GM19351 (cell line): ENCODE measurements at regions not wholly inside any gene's neighbourhood (a gene's known extent, or its start where the extent isn't known, plus 50 kb on each side); places are given as distances from the start of the nearest gene placed in this dataset.

Experiments used
- ATAC-seq: cut with Tn5 transposase; IDR thresholded peaks from one replicate; pipeline ENCODE4 v1.9.1; 2021; ENCODE audit warnings: mild to moderate bottlenecking, moderate library complexity; ENCODE audit not compliant: unreplicated experiment

DNA sequence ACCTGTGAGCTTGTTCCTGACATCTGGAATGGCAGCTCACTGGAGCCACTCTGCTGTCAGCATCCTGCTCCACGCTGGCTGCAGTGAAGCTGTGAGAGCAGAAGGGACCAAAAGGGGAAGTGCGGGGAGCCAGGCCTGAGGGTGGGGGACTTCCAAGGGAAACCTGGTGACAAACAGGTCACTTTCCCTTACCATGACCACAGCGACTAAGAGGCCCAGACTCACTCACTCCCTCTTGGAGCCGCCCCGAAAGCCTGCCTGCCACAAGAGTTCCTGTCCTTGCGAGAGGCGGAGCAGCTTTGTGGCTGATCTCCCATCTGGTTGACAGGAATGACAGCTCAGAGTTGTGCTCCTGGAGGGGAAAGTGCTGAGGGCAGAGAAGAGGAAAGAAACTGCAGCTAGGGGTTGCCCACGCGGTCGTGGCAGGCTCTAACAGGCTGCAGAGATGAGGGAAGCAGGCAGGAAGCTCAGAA is 183.8 kb upstream of the NTM start:
- peak; percentile 95 for ATAC-seq

DNA sequence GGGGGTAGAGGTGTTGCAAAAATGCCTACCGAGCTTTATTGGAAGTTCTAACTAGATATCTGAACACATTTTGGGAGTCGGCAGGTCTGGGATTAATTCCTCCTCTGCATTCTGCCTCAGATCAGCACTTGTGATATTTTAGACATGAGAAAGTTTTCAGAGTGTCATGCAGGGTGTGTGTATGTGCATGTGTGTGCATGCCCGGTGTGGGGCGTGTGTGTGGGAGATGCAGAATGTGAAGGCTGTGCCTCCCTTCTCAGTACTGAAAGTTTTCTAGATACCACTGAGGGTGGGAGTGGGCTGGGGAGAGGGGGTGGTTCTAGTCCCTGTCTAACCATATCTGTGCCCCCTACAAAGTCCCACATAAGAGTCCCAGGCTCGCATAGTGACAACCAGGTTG is 180.0 kb upstream of the NTM start:
- no peak for ATAC-seq

DNA sequence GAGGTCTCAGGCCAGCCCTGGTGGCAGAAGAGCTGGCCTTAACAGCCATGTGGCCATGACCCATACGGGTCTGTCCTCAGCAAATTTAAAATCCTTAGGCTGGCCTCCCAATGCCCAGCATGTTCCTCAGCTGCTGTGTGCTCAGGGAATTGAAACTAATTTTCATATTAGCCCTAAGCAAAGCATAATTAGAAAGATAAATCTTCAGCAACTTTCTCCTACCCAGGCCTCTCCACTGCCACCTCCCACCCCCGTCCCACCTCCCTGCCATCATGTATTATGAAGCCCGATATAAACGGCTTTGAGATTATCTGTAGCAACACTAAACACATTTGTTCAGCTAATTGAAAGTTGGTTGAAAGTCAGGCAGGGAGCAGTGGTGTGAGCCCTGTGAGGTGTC is 178.8 kb upstream of the NTM start:
- no peak for ATAC-seq

DNA sequence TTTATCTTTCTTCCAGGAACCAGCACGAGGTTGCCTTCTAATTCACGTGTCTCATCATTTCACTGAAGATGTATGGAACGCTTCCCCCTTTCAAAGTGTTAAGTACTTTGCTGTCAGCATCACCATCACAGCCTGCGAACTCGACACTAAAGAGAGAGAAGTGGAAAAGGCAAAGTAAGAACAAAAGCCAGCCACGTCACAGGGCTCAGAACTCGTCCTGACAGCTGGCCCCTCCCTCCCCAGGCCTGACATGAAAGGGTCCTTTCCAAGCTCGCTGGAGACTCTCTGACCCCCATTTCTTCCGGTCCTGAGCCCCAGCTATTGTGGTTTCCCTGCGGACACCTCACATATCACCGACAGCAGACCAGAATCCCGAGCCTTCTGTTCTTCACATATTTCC is 177.8 kb upstream of the NTM start:
- ATAC-seq: no peak

DNA sequence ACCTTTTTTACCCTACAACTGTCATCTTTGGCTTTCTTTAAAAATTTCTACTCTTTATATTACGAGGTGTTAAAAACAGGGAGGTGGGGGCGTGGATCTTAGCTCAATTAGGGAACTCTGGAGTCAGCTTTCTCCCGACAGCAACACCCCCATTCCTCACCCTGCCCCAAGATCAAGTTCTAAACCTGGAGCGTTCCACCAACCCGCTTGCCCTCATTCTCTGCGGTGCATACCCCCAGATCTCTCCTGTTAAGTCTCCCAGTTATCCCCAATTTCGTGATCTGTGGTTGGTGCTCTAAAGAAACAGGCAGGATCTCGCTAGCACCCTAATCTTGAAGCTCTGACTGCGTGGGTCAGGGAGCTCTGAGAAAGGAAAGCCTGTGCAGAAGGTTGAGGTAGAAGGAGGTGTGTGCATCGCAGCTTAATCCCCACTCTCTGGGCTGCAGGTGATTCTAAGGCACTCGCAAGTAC is 177.3 kb upstream of the NTM start:
- ATAC-seq: no peak

DNA sequence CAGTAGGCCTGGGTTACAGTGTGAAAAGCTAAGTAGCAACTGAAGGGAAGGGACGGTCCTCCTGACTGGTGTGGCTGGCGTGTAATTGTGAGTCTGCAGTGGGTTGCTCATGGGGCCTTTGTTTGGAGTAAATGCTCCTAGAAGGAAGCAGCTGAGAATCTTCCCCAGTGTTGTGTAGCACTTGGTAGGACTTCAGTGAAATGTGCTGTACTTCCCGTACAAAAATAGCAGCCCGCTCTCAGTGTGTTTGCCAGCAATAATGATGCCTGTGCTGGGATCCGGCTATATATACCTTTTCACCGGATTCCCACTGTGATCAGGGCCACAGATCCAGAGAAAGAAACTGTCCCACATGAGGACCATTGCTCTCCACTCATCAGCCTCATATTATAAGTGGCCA is 175.7 kb upstream of the NTM start:
- no peak for ATAC-seq

DNA sequence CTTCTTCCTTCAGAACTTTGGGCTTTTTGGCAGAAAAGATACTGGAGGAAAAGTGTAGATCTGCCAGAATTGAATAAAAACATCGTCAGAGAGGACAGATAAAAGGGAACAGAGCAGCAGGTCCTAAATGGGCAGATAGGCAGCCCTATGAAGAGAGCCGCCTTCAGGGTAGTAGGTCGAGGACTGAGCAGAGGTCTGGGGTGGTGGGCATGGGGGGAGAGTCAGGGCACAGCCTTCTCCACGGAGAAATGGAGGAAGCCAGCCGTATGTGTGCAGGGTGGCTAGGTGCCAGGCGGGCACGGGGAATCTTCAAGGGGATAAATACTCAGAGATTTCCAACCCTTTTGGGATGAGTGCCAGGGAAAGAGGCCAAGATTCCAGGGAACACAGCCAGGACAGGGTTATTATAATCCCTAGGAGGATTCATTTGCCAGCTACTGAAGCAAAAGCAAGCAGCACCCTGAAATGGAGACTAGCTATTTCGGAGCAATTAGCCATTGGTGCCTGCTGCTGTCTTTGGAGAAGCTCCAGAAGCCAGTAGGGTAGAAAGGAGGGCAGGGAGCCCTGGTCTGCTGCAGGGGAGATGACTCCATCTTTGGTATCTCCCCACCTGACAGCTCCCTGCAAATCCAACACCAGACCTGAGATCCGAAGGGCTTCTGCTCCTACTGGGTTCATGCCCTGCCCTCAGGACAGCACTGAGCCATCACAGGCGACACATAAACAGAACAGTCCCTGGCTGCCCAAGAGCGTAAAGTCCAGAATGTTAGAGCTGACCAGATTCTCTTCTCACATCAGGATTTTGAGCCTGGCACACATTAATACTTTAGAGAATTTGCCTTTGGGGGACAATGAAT is 174.5 kb upstream of the NTM start:
- ATAC-seq: no peak

DNA sequence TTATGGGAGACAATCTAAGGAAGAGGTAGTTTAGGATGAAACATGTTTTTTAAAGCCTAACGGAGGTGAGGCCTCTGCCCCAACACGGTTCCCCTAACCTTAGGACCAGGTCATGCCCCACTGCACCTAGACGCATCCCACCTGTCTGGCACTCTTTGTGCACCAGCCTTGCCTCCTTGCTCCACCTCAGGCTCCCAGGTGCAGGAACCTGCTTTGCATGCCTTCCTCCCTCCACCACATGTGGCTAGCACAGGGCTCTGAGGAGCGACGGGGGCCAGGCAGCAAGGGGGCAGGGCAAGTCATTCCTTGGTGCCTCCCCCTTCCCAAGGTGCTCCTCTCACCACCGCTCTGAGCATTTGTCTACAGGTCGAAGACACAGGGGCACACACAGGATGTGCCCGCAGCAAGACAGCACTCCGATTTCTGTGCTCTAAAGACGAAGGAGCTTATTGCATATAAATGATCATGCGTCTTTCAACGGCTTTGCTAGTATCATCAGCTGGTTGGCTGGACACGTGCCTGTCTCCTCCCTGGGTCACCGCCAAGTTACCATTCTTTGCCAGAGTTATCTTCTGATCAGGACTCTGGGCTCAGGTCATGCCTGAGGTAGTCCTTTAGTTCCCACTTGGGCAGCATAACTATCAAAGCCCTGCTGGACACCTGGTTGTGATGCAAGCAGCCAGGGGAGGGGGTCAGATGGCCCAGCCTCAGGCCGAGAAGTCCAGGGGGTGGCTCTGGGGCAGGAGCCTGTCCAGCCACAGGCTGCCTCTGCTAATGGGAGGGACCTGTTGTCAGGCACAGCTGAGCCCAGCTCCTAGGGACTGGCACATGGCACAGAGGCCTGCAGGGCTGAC is 172.0 kb upstream of the NTM start:
- no peak for ATAC-seq

DNA sequence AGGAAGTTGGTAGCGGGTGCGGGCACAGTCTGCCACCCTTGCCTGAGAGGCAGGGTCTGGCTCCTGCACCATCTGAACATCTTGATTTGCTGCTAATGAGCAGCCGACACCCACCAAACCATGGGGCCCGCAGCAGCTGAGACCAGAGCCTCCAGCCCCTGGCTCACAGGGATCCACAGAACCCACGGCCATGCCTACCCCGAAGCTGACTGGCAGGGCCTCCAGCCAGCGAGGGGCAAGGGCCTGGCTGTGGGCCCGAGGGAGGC is 171.5 kb upstream of the NTM start:
- ATAC-seq: no peak

DNA sequence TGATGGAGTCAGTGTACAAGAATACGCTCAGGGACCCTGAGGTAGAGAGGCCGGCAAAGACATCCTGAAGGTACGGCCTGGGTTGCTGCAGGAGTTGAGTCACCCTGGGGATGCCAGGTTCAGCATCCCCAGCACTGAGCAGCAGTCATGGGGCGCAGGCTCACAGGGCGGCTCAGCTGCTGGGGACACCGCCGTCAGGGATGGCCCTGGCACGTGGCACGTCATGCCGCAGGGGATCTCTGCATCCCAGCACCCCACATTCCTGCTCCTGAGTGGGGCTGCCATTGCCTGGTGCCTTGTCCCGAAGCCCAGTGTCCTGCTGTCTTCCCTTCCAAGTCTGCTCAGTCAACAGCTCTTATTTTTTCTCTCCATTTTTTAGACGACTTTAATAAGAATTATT is 168.7 kb upstream of the NTM start:
- no peak for ATAC-seq

DNA sequence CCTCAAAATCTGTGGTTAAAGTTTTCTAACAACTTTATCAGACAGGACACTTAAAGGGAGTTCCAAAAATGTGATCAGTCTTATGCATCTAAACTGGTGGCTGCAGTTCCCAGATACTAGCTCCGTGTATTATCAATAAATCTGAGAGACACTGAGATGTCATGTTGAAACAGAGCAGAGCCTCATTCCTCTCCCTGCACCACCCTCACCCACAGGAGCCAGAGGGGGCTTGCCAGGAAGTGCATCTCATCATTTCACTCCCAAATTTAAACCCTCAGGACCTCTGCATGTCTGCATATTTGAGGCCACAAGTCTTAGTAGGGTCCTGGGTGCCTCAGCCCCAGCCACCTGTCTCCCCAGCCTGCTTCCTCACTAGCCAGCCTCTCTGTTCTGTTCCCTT is 167.4 kb upstream of the NTM start:
- ATAC-seq: no peak

DNA sequence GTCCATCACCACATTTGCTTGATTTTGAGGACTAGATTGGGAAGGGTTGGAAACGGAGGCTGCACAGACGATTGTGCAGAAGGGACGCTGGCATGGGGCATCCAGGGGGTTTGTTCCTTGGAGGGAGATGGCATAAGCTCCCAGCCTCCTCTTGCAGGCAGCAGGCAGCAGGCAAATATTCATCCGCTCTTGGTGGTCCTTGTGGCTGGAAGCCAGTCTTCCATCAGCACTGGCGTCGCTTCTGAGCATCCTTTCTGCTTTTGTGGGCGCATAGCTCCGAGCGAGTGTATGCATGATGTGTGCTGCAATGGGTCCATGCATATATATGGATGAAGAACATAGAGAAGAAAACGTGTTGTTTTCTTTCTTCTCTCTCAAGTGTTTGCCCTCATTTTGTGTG is 166.1 kb upstream of the NTM start:
- no peak for ATAC-seq

DNA sequence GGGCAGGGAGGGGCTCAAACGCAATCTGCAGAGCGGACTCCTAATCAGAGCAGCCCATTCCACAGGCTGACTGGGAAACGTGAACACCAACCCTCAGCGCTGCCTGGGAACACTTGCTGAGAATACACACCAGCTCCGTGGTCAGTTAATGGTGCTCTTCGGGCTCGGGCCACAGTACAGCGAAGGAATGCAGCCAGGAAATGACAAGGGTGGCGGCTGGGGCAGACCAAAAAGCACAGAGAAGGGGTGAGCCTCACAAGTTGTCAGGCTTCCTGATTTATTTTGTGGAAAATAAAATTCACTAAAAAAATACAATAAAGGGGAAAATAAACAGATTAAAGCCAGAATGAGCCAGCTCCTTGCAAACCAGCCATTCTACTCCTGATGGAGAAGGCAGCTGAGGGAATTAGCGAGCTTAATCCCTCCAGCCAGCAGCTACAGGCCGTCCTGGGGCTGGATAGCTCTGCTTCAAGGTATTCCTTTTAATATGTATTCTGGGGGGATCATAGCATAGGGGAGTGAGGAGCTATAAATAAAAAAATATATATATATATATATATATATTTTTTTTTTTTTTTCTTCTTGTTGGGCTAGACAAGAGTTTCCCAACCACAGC is 165.5 kb upstream of the NTM start:
- ATAC-seq: no peak

DNA sequence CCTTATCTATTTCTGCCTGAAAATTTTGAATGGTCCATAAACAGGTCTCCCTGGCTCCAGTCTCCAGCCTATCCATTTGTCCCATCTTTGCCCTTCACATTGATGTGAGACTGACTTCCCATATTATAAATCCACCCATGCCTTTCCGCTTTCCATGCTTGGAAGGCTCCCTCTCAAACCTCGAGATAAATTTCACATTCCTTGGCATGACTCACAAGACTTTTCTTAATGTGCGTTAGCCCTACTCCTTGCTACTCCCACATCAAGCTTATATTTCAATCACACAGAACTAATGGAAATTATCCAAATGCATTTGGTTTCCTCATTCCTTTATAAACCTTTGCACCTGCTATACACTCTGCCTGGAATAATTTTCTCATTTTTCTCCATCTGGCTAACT is 163.7 kb upstream of the NTM start:
- ATAC-seq: no peak

DNA sequence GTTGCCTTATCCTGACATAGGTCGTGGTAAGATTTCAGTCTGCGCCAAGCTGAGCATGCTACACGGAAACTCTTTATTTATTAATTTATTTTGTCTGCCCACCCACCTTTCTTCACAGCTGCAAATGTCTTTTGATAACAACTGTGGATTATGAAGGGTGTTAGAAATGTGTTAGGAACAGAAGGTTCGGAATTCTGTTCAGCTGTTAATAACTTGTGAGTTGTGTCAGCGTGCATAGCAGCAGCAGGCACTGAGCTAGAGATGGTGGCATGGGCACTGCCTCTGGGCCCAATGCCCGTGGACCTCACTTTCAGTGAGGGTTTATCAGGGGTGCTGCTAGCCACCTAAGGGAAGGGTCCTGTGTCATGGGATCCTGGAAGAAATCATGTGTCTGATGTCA is 162.5 kb upstream of the NTM start:
- ATAC-seq: no peak

DNA sequence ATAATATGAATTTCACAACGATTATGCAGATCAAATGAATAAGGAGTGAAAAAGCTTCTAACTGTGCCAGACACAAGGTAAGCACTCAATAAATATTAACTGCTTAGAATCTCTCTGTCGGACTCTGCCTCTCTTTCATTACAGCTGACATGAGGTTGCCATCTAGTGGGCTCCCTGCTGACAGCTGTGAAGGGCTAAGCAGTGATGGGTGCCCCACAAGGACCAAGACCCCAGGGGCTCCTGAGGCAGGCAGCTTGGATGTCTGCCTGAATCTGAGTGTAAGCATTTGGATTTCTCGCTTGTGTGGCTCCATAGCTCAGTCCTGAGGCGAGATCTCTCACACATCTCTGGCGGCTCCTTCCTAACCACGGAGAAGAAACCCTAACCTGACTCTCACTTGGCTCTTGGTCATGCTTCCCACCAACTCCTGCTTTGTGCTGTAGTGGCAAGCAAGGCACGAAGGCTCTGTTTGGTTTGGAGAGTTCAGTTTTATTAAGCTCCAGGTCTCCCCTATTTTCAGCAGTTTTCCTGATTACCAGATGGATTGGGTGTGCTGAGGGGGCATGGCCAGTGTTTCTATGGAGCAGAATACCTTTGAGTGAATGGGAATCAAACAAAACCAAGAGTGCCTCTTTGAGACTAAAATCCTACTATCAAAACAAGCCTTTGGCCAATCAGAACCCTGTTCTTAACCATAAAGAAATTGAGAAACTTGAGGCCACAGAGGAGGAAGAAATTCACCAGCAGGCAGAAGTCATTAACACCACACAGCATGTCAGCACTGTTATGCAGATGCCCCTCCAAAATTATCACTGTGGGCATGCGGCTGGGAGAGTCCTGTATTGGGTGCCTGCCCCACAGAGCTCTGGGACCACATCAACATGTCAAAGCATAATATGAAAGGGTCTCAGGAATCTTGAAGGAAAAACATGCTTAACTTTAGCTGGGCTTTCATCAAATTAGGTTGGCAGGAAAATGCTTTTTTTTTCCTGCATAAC is 152.8 kb upstream of the NTM start:
- ATAC-seq: peak; percentile 50

DNA sequence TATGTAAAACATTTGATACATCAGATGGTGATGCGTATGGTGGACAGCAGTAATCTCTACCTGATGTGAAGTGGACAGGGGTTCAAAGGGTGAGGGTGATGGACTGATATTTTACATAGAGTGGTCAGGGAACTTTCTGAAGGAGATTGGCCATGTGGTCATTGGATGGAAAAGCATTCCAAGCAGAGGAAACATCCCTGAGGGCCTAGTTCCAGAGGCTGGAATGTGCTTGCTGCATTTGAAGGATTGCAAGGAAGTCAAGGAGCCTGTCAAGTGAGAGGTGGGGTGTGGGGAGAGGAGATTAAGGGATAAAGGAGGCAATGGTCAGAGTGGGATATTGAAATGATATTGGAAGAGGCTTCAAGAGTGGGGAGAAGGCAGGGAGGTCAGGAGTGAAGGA is 151.9 kb upstream of the NTM start:
- no peak for ATAC-seq

DNA sequence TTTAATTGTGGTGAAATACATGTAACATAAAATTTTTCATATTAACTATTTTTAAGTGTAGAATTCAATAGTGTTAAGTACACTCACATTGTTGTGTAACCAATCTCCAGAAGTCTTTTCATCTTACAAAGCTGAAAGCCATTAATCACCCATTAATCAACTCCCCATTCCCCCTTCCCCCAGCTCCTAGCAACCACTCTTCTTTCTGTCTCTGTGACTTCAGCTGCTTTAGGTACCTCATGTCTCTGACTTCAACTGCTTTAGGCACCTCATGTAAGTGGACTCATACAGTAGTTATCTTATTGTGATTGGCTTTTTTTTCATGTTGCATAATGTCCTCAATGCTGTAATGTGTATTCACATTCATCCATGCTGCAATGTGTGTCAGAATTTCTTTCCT is 150.8 kb upstream of the NTM start:
- no peak for ATAC-seq

DNA sequence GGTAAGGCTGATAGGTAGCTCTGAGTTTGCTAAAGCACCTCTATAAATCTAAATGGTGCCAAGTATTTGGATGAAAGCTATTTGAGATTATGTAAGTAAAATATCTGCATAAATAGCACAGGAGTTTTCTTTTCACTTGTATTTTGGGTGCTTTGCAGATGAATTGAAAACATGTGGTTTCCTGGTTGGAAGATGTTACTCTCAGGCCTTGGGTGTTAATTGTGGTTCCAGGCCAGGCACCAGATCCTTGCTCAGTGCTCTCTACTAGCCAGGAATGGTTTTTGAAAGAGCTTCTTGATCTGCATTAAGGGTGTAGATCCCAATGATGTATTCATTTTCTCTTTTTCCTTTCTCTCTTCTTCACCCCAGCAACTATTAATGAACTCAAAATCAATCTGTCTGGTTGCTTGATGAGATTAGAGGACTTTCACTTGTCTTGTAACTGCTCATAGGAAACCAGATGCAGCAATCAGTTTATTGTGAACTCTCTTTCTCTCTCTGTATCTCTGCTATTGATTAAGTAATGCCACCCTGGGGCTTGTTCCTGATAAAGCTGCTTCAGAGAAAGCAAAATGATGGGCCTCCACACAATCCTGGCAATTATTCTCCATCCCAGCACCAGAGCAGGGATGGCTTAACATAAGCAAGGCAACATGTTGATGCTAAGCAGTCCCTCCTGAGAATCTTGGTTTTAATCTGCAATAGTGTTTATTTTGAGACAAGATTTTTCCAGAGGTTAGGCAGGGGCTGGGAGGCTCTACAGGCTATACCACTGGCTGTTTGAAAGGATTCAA is 147.0 kb upstream of the NTM start:
- ATAC-seq: no peak

DNA sequence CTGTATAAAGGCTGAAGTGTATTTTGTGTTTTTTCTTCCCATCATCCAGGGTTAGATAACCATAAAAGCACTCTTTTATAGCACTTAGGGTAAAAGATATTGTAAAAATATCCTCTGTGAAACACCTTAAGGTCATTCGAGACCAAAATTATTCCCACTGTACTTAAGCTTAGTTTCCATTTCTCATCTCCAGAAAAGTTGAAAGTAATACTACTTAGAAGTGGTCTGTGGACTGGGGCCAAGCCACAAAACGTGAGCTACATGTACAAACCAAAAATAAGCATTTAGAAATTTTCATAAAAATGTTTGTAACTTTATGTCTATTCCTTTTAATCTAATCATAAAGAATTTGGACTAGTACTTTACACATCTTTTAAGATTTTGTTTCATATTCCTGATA is 142.0 kb upstream of the NTM start:
- ATAC-seq: no peak
